H9 (cell line): ENCODE measurements at regions not wholly inside any gene's neighbourhood (a gene's known extent, or its start where the extent isn't known, plus 50 kb on each side); places are given as distances from the start of the nearest gene placed in this dataset.

Source experiments
- DNase-seq: peaks from one replicate; pipeline ENCODE4 v3.0.0-alpha.2; 2017
- H2AFZ ChIP-seq: one replicate; pipeline ENCODE4 v1.6.1; 2013; ENCODE audit warnings: mild to moderate bottlenecking, low read length, control low read depth, moderate library complexity
- H2AK5ac ChIP-seq: 2 replicates; pipeline ENCODE4 v1.6.1; 2013; ENCODE audit warnings: low read length, control low read depth, mixed read lengths; ENCODE audit not compliant: insufficient read length
- H2BK120ac ChIP-seq: one replicate; pipeline ENCODE4 v1.6.1; 2013; ENCODE audit warnings: low read depth, mild to moderate bottlenecking, low read length, control low read depth, inconsistent platforms; ENCODE audit not compliant: poor library complexity, severe bottlenecking
- H2BK12ac ChIP-seq: 2 replicates; pipeline ENCODE4 v1.6.1; 2013; ENCODE audit warnings: low read length, control low read depth, mixed read lengths, low read depth; ENCODE audit not compliant: insufficient read length
- H2BK15ac ChIP-seq: 2 replicates; pipeline ENCODE4 v1.6.1; 2013; ENCODE audit warnings: low read depth, low read length, control low read depth
- H2BK20ac ChIP-seq: one replicate; pipeline ENCODE4 v1.6.1; 2013; ENCODE audit warnings: low read depth, mild to moderate bottlenecking, low read length, control low read depth, inconsistent platforms; ENCODE audit not compliant: poor library complexity, severe bottlenecking
- H2BK5ac ChIP-seq: 2 replicates; pipeline ENCODE4 v1.6.1; 2013; ENCODE audit warnings: low read length, control low read depth, mixed read lengths; ENCODE audit not compliant: insufficient read length
- H3K14ac ChIP-seq: 2 replicates; pipeline ENCODE4 v1.6.1; 2013; ENCODE audit warnings: low read length, control low read depth; ENCODE audit not compliant: insufficient read depth
- H3K18ac ChIP-seq: 2 replicates; pipeline ENCODE4 v1.6.1; 2013; ENCODE audit warnings: low read depth, mild to moderate bottlenecking, mixed read lengths, low read length, control low read depth; ENCODE audit not compliant: insufficient read length
- H3K23ac ChIP-seq: 2 replicates; pipeline ENCODE4 v1.6.1; 2013; ENCODE audit warnings: low read length, control low read depth, mixed read lengths, low read depth; ENCODE audit not compliant: insufficient read length
- H3K23me2 ChIP-seq: 2 replicates; pipeline ENCODE4 v1.6.1; 2013; ENCODE audit warnings: low read depth, mild to moderate bottlenecking, mixed read lengths, low read length, control low read depth; ENCODE audit not compliant: insufficient read length, poor library complexity, severe bottlenecking
- H3K27ac ChIP-seq: 2 replicates; pipeline ENCODE4 v1.5.1; 2013; ENCODE audit warnings: low read length, control low read depth, mixed read lengths, low read depth; ENCODE audit not compliant: insufficient read length
- H3K27me3 ChIP-seq: 2 replicates; pipeline ENCODE4 v1.6.1; 2013; ENCODE audit warnings: low read length, control low read depth, inconsistent platforms; ENCODE audit not compliant: insufficient read depth
- H3K4ac ChIP-seq: 2 replicates; pipeline ENCODE4 v1.6.1; 2013; ENCODE audit warnings: low read depth, mild to moderate bottlenecking, control low read depth, inconsistent platforms, low read length, moderate library complexity
- H3K4me1 ChIP-seq: 2 replicates; pipeline ENCODE4 v1.6.1; 2013; ENCODE audit warnings: low read length, control low read depth, inconsistent platforms; ENCODE audit not compliant: insufficient read depth
- H3K4me2 ChIP-seq: 2 replicates; pipeline ENCODE4 v1.6.1; 2013; ENCODE audit warnings: low read length, control low read depth, mixed read lengths; ENCODE audit not compliant: insufficient read length, insufficient read depth
- H3K56ac ChIP-seq: 2 replicates; pipeline ENCODE4 v1.6.1; 2013; ENCODE audit warnings: low read depth, mild to moderate bottlenecking, mixed read lengths, low read length, control low read depth; ENCODE audit not compliant: insufficient read length
- H3K79me1 ChIP-seq: 2 replicates; pipeline ENCODE4 v1.6.1; 2013; ENCODE audit warnings: low read depth, mild to moderate bottlenecking, moderate library complexity, low read length, control low read depth, inconsistent platforms; ENCODE audit not compliant: insufficient read depth, poor library complexity, severe bottlenecking
- H3K79me2 ChIP-seq: 2 replicates; pipeline ENCODE4 v1.6.1; 2013; ENCODE audit warnings: low read length, control low read depth, inconsistent platforms; ENCODE audit not compliant: insufficient read depth
- H3K9ac ChIP-seq: 2 replicates; pipeline ENCODE4 v1.6.1; 2013; ENCODE audit warnings: low read length, control low read depth, mixed read lengths; ENCODE audit not compliant: insufficient read length; ENCODE audit errors: extremely low read depth
- H3K9me3 ChIP-seq: one replicate; pipeline ENCODE4 v1.6.1; 2013; ENCODE audit warnings: low read depth, low read length, inconsistent platforms; ENCODE audit not compliant: control insufficient read depth
- H3T11ph ChIP-seq: one replicate; pipeline ENCODE4 v1.6.1; 2013; ENCODE audit warnings: mild to moderate bottlenecking, low read length, control low read depth, inconsistent platforms
- H4K20me1 ChIP-seq: one replicate; pipeline ENCODE4 v1.6.1; 2013; ENCODE audit not compliant: control insufficient read depth, insufficient read length, insufficient read depth
- H4K5ac ChIP-seq: 2 replicates; pipeline ENCODE4 v1.6.1; 2013; ENCODE audit warnings: low read depth, mild to moderate bottlenecking, mixed read lengths, low read length, control low read depth; ENCODE audit not compliant: insufficient read length
- H4K8ac ChIP-seq: replicated peaks from 2 replicates; pipeline ENCODE4 v1.6.1; 2013; ENCODE audit warnings: low read length, control low read depth, mixed read lengths, low read depth; ENCODE audit not compliant: insufficient read length
- H4K91ac ChIP-seq: 2 replicates; pipeline ENCODE4 v1.6.1; 2013; ENCODE audit warnings: low read depth, mild to moderate bottlenecking, moderate library complexity, mixed read lengths, low read length, control low read depth; ENCODE audit not compliant: insufficient read length
- H3K27ac Mint-ChIP-seq, 3 experiments: 2 replicates in 2 of 3; 3 replicates in 1 of 3; pipeline ENCODE4 v1.8.0; 2020 to 2021; ENCODE audit warnings: mixed read lengths in 3 of 3, mild to moderate bottlenecking in 1 of 3, moderate library complexity in 1 of 3
- H3K27me3 Mint-ChIP-seq: 2 replicates; pipeline ENCODE4 v1.8.0; 2021; ENCODE audit warnings: low read depth, mild to moderate bottlenecking, moderate library complexity, mixed read lengths
- H3K36me3 Mint-ChIP-seq, 3 experiments: 2 replicates in 2 of 3; 3 replicates in 1 of 3; pipeline ENCODE4 v1.8.0; 2020 to 2021; ENCODE audit warnings: low read depth in 3 of 3, mixed read lengths in 3 of 3; ENCODE audit not compliant: insufficient read depth in 1 of 3
- H3K4me1 Mint-ChIP-seq, 2 experiments: 2 replicates each; pipeline ENCODE4 v1.8.0; 2020; ENCODE audit warnings: mixed read lengths in 2 of 2
- H3K4me3 Mint-ChIP-seq, 2 experiments: 2 replicates in 1 of 2; 3 replicates in 1 of 2; pipeline ENCODE4 v1.8.0; 2020 to 2021; ENCODE audit warnings: mild to moderate bottlenecking in 2 of 2, mixed read lengths in 2 of 2, moderate library complexity in 1 of 2
- H3K9me3 Mint-ChIP-seq, 2 experiments: 2 replicates in 1 of 2; 3 replicates in 1 of 2; pipeline ENCODE4 v1.8.0; 2020; ENCODE audit warnings: mild to moderate bottlenecking in 2 of 2, mixed read lengths in 2 of 2, moderate library complexity in 1 of 2
- WGBS: extraction: QIAGEN DNeasy Blood & Tissue Kit; methylation state at CpG from one replicate; pipeline ENCODE4 v1.1.7; 2013; ENCODE audit warnings: missing lambda C conversion rate, low lambda C conversion rate, mixed read lengths; ENCODE audit not compliant: insufficient read length; ENCODE audit errors: extremely low coverage; 5-methylcytosine and 5-hydroxymethylcytosine counted together
- TF ChIP-seq, protein P1 (sequence below): fragments of 200-600 bp; sonication (generic); conservative IDR thresholded peaks from 3 replicates; pipeline ENCODE4 v1.8.0; 2021; ENCODE audit warnings: antibody characterized with exemption, mild to moderate bottlenecking

DNA sequence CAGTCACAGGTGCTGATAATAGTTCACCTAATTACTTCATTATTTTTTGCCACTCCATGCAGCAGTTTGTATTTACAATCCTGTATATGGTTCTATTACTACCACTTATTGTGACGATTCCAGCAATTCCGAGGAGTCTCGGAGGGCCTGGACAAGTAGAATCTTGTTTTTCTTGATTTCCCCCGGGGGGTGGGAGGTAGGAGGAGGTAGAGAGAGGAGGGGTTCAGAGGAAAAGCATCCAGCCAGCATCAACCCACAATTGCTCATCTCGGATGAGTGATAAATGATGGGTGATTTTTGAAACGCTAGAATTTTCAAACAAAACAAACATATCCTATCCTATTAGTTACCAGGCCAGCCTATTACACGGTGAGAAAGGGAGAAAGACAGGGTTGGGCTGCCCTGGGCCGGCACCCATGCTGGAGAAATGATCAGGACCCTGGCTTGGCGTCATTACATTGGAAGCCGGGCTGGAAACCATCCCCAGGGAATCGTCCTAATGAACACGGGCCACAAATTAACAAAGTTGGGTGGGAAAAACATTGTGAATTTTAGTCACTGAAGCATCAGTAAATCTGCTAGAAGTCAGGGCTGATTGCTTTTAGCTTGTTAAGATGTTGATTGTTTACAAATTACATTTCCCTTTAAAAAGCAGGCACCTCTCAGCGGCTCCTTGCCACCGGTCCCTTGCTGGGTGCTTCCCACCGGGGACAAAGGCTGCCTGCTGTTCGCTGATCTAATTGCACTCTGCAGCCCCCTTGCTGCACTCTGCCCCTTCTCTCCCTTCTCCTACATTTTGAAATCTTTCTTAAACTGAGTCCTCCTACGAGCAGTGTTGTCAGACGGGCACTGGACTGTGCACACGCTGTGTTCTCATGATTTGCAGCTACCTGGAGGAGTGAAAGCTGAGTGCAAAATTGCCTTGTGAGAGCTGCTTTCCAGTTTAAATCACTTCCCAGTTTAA lies 95.5 kb downstream of the FAM204A start:
- Histone ChIP-seq H3K56ac (no peak overlapping the region), H2BK15ac (no peak overlapping the region), H4K20me1 (no peaks in the 10 kb centered on the region), H2BK12ac (no peak overlapping the region), H3T11ph (no peak overlapping the region), H3K79me2 (no peaks in the 10 kb centered on the region), H2BK20ac (no peak overlapping the region), H4K91ac (no peak overlapping the region), H3K23me2 (no peaks in the 10 kb centered on the region), H2AFZ (no peak overlapping the region), H3K27ac (no peak overlapping the region), H3K9ac (no peak overlapping the region), H3K4me1 (peaks cover 4% of the 10 kb centered on the region; the same call in 1 of the 2 replicates), H2AK5ac (no peak overlapping the region), H2BK120ac (no peak overlapping the region), H3K79me1 (no peaks in the 10 kb centered on the region), H3K18ac (no peak overlapping the region), H3K14ac (no peak overlapping the region), H3K23ac (no peak overlapping the region), H3K27me3 (peaks cover 38% of the 10 kb centered on the region), H3K4me2 (peak overlapping the region; percentile 35), H2BK5ac (no peak overlapping the region), H3K9me3 (no peaks in the 10 kb centered on the region), H4K5ac (no peak overlapping the region), H4K8ac (no peak overlapping the region), H3K4ac (no peak overlapping the region)
- H3K9me3 Mint-ChIP-seq, result peaks cover 0 to 4% of the 10 kb centered on the region in 2 experiments; a peak in 2 of 5 replicates
- TF ChIP-seq, protein P1, sequence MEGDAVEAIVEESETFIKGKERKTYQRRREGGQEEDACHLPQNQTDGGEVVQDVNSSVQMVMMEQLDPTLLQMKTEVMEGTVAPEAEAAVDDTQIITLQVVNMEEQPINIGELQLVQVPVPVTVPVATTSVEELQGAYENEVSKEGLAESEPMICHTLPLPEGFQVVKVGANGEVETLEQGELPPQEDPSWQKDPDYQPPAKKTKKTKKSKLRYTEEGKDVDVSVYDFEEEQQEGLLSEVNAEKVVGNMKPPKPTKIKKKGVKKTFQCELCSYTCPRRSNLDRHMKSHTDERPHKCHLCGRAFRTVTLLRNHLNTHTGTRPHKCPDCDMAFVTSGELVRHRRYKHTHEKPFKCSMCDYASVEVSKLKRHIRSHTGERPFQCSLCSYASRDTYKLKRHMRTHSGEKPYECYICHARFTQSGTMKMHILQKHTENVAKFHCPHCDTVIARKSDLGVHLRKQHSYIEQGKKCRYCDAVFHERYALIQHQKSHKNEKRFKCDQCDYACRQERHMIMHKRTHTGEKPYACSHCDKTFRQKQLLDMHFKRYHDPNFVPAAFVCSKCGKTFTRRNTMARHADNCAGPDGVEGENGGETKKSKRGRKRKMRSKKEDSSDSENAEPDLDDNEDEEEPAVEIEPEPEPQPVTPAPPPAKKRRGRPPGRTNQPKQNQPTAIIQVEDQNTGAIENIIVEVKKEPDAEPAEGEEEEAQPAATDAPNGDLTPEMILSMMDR, result no peak
- peaks cover 26 to 31% of the 10 kb centered on the region in 2 experiments for H3K4me1 Mint-ChIP-seq
- DNase-seq, result no peak
- peak overlapping the region in 2 of 3 experiments; percentile 44 to 60; a peak in 2 of 7 replicates for H3K27ac Mint-ChIP-seq
- peak overlapping the region; percentile 33 to 65 for H3K4me3 Mint-ChIP-seq
- H3K27me3 Mint-ChIP-seq, result peaks cover 99% of the 10 kb centered on the region
- H3K36me3 Mint-ChIP-seq, result no peaks in the 10 kb centered on the region
- no CpG with 5 or more reads among the region's 19 CpGs for WGBS
